Hindlimb muscle (tissue), 1 donor: ENCODE measurements at regions not wholly inside any gene's neighbourhood (a gene's known extent, or its start where the extent isn't known, plus 50 kb on each side); places are given as distances from the start of the nearest gene placed in this dataset.

Experiments used
- DNase-seq: peaks from one replicate; pipeline ENCODE4 v3.0.0-alpha.2; 2013

GRCh38 chr11:95508219-95508890 is 277.4 kb upstream of the SESN3 start:
- DNase-seq, result no peak

GRCh38 chr11:95507794-95508193 is 276.8 kb upstream of the SESN3 start:
- no peak for DNase-seq

GRCh38 chr11:95506777-95507176 is 275.8 kb upstream of the SESN3 start:
- no peak for DNase-seq

- no peak for DNase-seq
Observed at GRCh38 chr11:95505927-95506426, 275.0 kb upstream of the SESN3 start.

- DNase-seq, result no peak
Observed at GRCh38 chr11:95503047-95503446, 272.0 kb upstream of the SESN3 start.

GRCh38 chr11:95502522-95502921 is 271.5 kb upstream of the SESN3 start:
- no peak for DNase-seq

GRCh38 chr11:95501761-95502266 is 270.8 kb upstream of the SESN3 start:
- DNase-seq, result peak; percentile 43

- DNase-seq, result no peak
Observed at GRCh38 chr11:95500466-95500865, 269.5 kb upstream of the SESN3 start.

GRCh38 chr11:95499516-95500135 is 268.6 kb upstream of the SESN3 start:
- no peak for DNase-seq

GRCh38 chr11:95498722-95499425 is 267.9 kb upstream of the SESN3 start:
- DNase-seq, result no peak

- peak; percentile 48 for DNase-seq
Observed at GRCh38 chr11:95496901-95497300, 265.9 kb upstream of the SESN3 start.

- DNase-seq, result no peak
Observed at GRCh38 chr11:95495706-95496105, 264.7 kb upstream of the SESN3 start.

GRCh38 chr11:95494856-95495255 is 263.9 kb upstream of the SESN3 start:
- DNase-seq, result no peak

GRCh38 chr11:95494167-95494566 is 263.2 kb upstream of the SESN3 start:
- no peak for DNase-seq

- no peak for DNase-seq
Observed at GRCh38 chr11:95490625-95491024, 259.6 kb upstream of the SESN3 start.

GRCh38 chr11:95487938-95488337 is 256.9 kb upstream of the SESN3 start:
- DNase-seq, result no peak

- DNase-seq, result no peak
Observed at GRCh38 chr11:95487391-95487790, 256.4 kb upstream of the SESN3 start.

GRCh38 chr11:95486979-95487378 is 256.0 kb upstream of the SESN3 start:
- DNase-seq, result no peak

GRCh38 chr11:95486466-95486865 is 255.5 kb upstream of the SESN3 start:
- no peak for DNase-seq

- no peak for DNase-seq
Observed at GRCh38 chr11:95485115-95485900, 254.3 kb upstream of the SESN3 start.

- DNase-seq, result no peak
Observed at GRCh38 chr11:95483339-95483738, 252.3 kb upstream of the SESN3 start.

- DNase-seq, result no peak
Observed at GRCh38 chr11:95478003-95478402, 247.0 kb upstream of the SESN3 start.

- DNase-seq, result no peak
Observed at GRCh38 chr11:95469258-95469657, 238.3 kb upstream of the SESN3 start.
